OCI-LY7 (cell line): ENCODE measurements at regions not wholly inside any gene's neighbourhood (a gene's known extent, or its start where the extent isn't known, plus 50 kb on each side); places are given as distances from the start of the nearest gene placed in this dataset.

Experiments used
- BruUV-seq: library from RNA; stranded (reverse); fragments of 400-500 nt; replicated peaks from 2 replicates; lab custom pipeline; 2021; lab: Mats Ljungman, UMichigan
- CTCF ChIA-PET: fragments of 300-600 bp; sonication (Branson Sonifier 250); formaldehyde crosslinking; loops from one replicate; lab custom pipeline; 2022; ENCODE audit warnings: antibody characterized with exemption; ENCODE audit not compliant: unreplicated experiment; lab: Charles Lee
- POLR2A ChIA-PET: fragments of 300-600 bp; sonication (Branson Sonifier 250); formaldehyde crosslinking; loops from one replicate; lab custom pipeline; 2022; ENCODE audit warnings: antibody characterized with exemption; lab: Charles Lee
- DNase-seq: peaks from one replicate; pipeline ENCODE4 v3.0.0-alpha.2; 2015; ENCODE audit warnings: low spot score
- H2AFZ ChIP-seq: fragments of 200-600 bp; sonication (generic), shearing (Covaris generic); 2 replicates; pipeline ENCODE4 v1.6.1; 2014; ENCODE audit warnings: mild to moderate bottlenecking, antibody characterized with exemption, low read length, moderate library complexity
- H3K27ac ChIP-seq: fragments of 200-600 bp; sonication (generic); 2 replicates; pipeline ENCODE4 v1.5.1; 2014; ENCODE audit warnings: mixed run types, low read depth, mild to moderate bottlenecking, moderate library complexity, low read length, inconsistent platforms; ENCODE audit not compliant: poor library complexity, severe bottlenecking
- H3K36me3 ChIP-seq: fragments of 200-600 bp; sonication (generic); 2 replicates; pipeline ENCODE4 v1.6.1; 2014; ENCODE audit warnings: mild to moderate bottlenecking, antibody characterized with exemption, low read length, moderate library complexity, mixed read lengths; ENCODE audit not compliant: insufficient read depth
- H3K4me1 ChIP-seq: fragments of 200-600 bp; sonication (generic); 2 replicates; pipeline ENCODE4 v1.5.1; 2014; ENCODE audit warnings: mild to moderate bottlenecking, low read length; ENCODE audit not compliant: insufficient read depth, poor library complexity, severe bottlenecking
- H3K4me2 ChIP-seq: fragments of 200-600 bp; sonication (generic); 2 replicates; pipeline ENCODE4 v1.6.1; 2014; ENCODE audit warnings: mild to moderate bottlenecking, low read length
- H3K4me3 ChIP-seq: fragments of 200-600 bp; sonication (generic); 2 replicates; pipeline ENCODE4 v1.5.1; 2014; ENCODE audit warnings: mild to moderate bottlenecking, low read depth, low read length; ENCODE audit not compliant: poor library complexity, severe bottlenecking
- H3K79me2 ChIP-seq: fragments of 200-600 bp; sonication (generic); 2 replicates; pipeline ENCODE4 v1.6.1; 2016; ENCODE audit warnings: low read depth, mild to moderate bottlenecking, low read length, moderate library complexity, mixed read lengths; ENCODE audit not compliant: insufficient read depth
- H3K9me2 ChIP-seq: fragments of 200-600 bp; sonication (generic); 2 replicates; pipeline ENCODE4 v1.6.1; 2016; ENCODE audit warnings: mild to moderate bottlenecking, low read length, mixed read lengths; ENCODE audit not compliant: insufficient read depth
- H3K9me3 ChIP-seq: fragments of 200-600 bp; sonication (generic); 2 replicates; pipeline ENCODE4 v1.6.1; 2014; ENCODE audit warnings: mild to moderate bottlenecking, mixed run types, low read length, mixed read lengths
- H4K20me1 ChIP-seq: fragments of 200-600 bp; sonication (generic); 2 replicates; pipeline ENCODE4 v1.6.1; 2014; ENCODE audit warnings: mild to moderate bottlenecking, antibody characterized with exemption, low read length, moderate library complexity, mixed read lengths; ENCODE audit not compliant: insufficient read depth
- EZH2phosphoT487 ChIP-seq: fragments of 200-600 bp; sonication (generic); IDR thresholded peaks from 2 replicates; pipeline ENCODE4 v1.6.1; 2018; ENCODE audit warnings: low read depth, borderline replicate concordance, mild to moderate bottlenecking, mixed run types, antibody characterized with exemption, low read length, moderate library complexity, mixed read lengths
- intact Hi-C: fragments of 100-400 bp; cut with micrococcal nuclease; formaldehyde crosslinking; loops from one replicate; pipeline ENCODE4 v1.10.0; 2022; ENCODE audit not compliant: unreplicated experiment
- TF ChIP-seq, protein P1 (sequence below): fragments of 200-600 bp; sonication (generic); conservative IDR thresholded peaks from 2 replicates; pipeline ENCODE4 v1.5.1; 2014; ENCODE audit warnings: mild to moderate bottlenecking, antibody characterized with exemption, low read length, moderate library complexity, mixed read lengths

DNA sequence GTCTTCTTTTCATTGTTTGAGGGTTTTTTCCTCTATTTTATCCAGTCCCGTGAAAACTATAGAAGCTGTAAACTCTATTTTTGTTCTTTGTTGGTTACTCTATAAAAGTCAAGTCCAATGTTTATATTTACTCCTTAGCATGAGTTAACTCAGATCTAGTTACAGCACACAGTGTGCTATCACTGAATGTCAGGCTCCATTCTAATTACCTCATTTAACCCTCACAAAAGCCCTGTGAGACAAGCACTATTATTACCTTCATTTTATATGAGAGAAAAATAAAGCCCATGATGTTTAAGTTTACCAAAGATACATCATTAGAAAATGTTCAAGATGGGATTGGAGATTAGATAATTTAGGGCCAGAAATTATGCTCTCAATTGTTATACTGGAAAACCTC, 251.4 kb upstream of the SNX7 start:
- intact Hi-C loops = no loop called here
- BruUV-seq = no TSS peak
- H3K9me3 ChIP-seq = no peaks in the 10 kb centered on the region
- no peak overlapping the region for H3K4me3 ChIP-seq
- DNase-seq = no peak
- H3K4me1 ChIP-seq = no peaks in the 10 kb centered on the region
- H3K9me2 ChIP-seq = no peaks in the 10 kb centered on the region
- no peak overlapping the region for H2AFZ ChIP-seq
- H3K79me2 ChIP-seq = no peaks in the 10 kb centered on the region
- ChIA-PET POLR2A (no interaction called here), CTCF (no interaction called here)
- no peak overlapping the region for H3K27ac ChIP-seq
- no peak overlapping the region for H3K4me2 ChIP-seq
- H3K36me3 ChIP-seq = no peaks in the 10 kb centered on the region
- H4K20me1 ChIP-seq = no peaks in the 10 kb centered on the region
- TF ChIP-seq EZH2phosphoT487 = no peak
- TF ChIP-seq, protein P1, sequence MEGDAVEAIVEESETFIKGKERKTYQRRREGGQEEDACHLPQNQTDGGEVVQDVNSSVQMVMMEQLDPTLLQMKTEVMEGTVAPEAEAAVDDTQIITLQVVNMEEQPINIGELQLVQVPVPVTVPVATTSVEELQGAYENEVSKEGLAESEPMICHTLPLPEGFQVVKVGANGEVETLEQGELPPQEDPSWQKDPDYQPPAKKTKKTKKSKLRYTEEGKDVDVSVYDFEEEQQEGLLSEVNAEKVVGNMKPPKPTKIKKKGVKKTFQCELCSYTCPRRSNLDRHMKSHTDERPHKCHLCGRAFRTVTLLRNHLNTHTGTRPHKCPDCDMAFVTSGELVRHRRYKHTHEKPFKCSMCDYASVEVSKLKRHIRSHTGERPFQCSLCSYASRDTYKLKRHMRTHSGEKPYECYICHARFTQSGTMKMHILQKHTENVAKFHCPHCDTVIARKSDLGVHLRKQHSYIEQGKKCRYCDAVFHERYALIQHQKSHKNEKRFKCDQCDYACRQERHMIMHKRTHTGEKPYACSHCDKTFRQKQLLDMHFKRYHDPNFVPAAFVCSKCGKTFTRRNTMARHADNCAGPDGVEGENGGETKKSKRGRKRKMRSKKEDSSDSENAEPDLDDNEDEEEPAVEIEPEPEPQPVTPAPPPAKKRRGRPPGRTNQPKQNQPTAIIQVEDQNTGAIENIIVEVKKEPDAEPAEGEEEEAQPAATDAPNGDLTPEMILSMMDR = no peak

- intact Hi-C loops = no loop called here
- Histone ChIP-seq H3K27ac (no peak overlapping the region), H4K20me1 (no peaks in the 10 kb centered on the region), H3K9me2 (no peaks in the 10 kb centered on the region), H3K79me2 (no peaks in the 10 kb centered on the region), H3K36me3 (no peaks in the 10 kb centered on the region), H3K4me1 (no peaks in the 10 kb centered on the region), H3K9me3 (no peaks in the 10 kb centered on the region), H3K4me2 (no peak overlapping the region), H2AFZ (no peak overlapping the region), H3K4me3 (no peak overlapping the region)
- no TSS peak for BruUV-seq
- TF ChIP-seq EZH2phosphoT487 = no peak
- no peak for DNase-seq
- ChIA-PET POLR2A (interaction anchor here (0.7 kb wide), 1 partner anchor 8 kb away, joined by 3 read pairs; no protein-coding TSS in a partner anchor), CTCF (no interaction called here)
Observed at GRCh38 chr1:98406352-98407088, 255.0 kb upstream of the SNX7 start.

- intact Hi-C loops = no loop called here
- CTCF ChIA-PET = no interaction called here
- H3K9me2 ChIP-seq = no peaks in the 10 kb centered on the region
- DNase-seq = no peak
- no peak overlapping the region for H3K4me3 ChIP-seq
- no peaks in the 10 kb centered on the region for H4K20me1 ChIP-seq
- no peak overlapping the region for H2AFZ ChIP-seq
- no peaks in the 10 kb centered on the region for H3K36me3 ChIP-seq
- BruUV-seq = no TSS peak
- no peaks in the 10 kb centered on the region for H3K9me3 ChIP-seq
- H3K27ac ChIP-seq = no peak overlapping the region
- no peak overlapping the region for H3K4me2 ChIP-seq
- TF ChIP-seq, protein P1 = no peak
- no peak for TF ChIP-seq EZH2phosphoT487
- no peaks in the 10 kb centered on the region for H3K79me2 ChIP-seq
- POLR2A ChIA-PET = no interaction called here
- H3K4me1 ChIP-seq = no peaks in the 10 kb centered on the region
Observed at GRCh38 chr1:98405581-98406074, 255.9 kb upstream of the SNX7 start.
